Activated CD8-positive, alpha-beta T cell treated with anti-CD3 and anti-CD28 coated beads for 36 hours (primary cell): ENCODE measurements at regions not wholly inside any gene's neighbourhood (a gene's known extent, or its start where the extent isn't known, plus 50 kb on each side); places are given as distances from the start of the nearest gene placed in this dataset.

Experiments used
- ATAC-seq: fragments of 200-7000 bp; cut with Tn5 transposase; one replicate; pipeline ENCODE4 v1.10.0; 2021; ENCODE audit warnings: mild to moderate bottlenecking, moderate library complexity
- CTCF ChIA-PET: fragments of 350-600 bp; sonication (Branson Sonifier 250); formaldehyde crosslinking; loops from one replicate; lab custom pipeline; 2021; ENCODE audit warnings: antibody characterized with exemption; lab: Charles Lee
- POLR2A ChIA-PET: fragments of 350-600 bp; sonication (Branson Sonifier 250); formaldehyde crosslinking; loops from one replicate; lab custom pipeline; 2021; ENCODE audit warnings: antibody characterized with exemption; lab: Charles Lee
- DNase-seq: peaks from one replicate; pipeline ENCODE4 v3.0.0-alpha.2; 2020
- H3K27ac Mint-ChIP-seq: one replicate; pipeline ENCODE4 v1.8.0; 2021; ENCODE audit warnings: mild to moderate bottlenecking, mixed read lengths
- H3K27me3 Mint-ChIP-seq: one replicate; pipeline ENCODE4 v1.8.0; 2021; ENCODE audit warnings: mixed read lengths
- H3K36me3 Mint-ChIP-seq: one replicate; pipeline ENCODE4 v1.8.0; 2021; ENCODE audit warnings: low read depth, mixed read lengths
- H3K4me1 Mint-ChIP-seq: one replicate; pipeline ENCODE4 v1.8.0; 2021; ENCODE audit warnings: low read depth, mixed read lengths
- H3K4me3 Mint-ChIP-seq: one replicate; pipeline ENCODE4 v1.8.0; 2021; ENCODE audit warnings: mild to moderate bottlenecking, moderate library complexity, mixed read lengths
- H3K9me3 Mint-ChIP-seq: one replicate; pipeline ENCODE4 v1.8.0; 2021; ENCODE audit warnings: mixed read lengths
- intact Hi-C: fragments of 100-400 bp; cut with micrococcal nuclease; formaldehyde crosslinking; loops from one replicate; pipeline ENCODE4 v1.10.0; 2022
- TF ChIP-seq, protein P1 (sequence below): fragments of 200-600 bp; IDR thresholded peaks from one replicate; pipeline ENCODE4 v1.8.0; 2022; ENCODE audit warnings: antibody characterized with exemption, mild to moderate bottlenecking

- Mint-ChIP-seq H3K4me3 (no peak overlapping the region), H3K27ac (no peak overlapping the region), H3K36me3 (no peaks in the 10 kb centered on the region), H3K27me3 (peaks cover 21% of the 10 kb centered on the region), H3K4me1 (peaks cover 5% of the 10 kb centered on the region), H3K9me3 (no peaks in the 10 kb centered on the region)
- ATAC-seq = no peak
- TF ChIP-seq, protein P1, sequence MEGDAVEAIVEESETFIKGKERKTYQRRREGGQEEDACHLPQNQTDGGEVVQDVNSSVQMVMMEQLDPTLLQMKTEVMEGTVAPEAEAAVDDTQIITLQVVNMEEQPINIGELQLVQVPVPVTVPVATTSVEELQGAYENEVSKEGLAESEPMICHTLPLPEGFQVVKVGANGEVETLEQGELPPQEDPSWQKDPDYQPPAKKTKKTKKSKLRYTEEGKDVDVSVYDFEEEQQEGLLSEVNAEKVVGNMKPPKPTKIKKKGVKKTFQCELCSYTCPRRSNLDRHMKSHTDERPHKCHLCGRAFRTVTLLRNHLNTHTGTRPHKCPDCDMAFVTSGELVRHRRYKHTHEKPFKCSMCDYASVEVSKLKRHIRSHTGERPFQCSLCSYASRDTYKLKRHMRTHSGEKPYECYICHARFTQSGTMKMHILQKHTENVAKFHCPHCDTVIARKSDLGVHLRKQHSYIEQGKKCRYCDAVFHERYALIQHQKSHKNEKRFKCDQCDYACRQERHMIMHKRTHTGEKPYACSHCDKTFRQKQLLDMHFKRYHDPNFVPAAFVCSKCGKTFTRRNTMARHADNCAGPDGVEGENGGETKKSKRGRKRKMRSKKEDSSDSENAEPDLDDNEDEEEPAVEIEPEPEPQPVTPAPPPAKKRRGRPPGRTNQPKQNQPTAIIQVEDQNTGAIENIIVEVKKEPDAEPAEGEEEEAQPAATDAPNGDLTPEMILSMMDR = no peak
- intact Hi-C loops = no loop called here
- ChIA-PET CTCF (no interaction called here), POLR2A (no interaction called here)
- DNase-seq = no peak
Measured at GRCh38 chr15:62854420-62855084, 188.0 kb upstream of the TPM1 start.

DNA sequence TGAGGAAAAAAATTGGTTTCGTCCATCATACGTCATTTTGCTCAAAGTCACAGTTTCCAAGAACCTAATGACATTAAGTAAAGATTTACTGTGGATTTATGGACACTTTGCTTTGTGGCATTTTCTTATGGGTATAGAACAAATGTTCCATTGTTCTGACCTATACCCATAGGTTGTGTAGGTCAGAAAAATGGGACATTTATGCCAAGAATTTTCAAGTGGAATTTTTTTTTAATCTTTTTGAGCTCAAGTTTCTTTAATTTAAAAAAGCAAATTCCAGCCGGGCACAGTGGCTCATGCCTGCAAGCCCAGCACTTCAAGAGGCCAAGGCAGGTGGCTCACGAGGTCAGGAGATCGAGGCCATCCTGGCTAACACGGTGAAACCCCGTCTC lies 187.5 kb upstream of the TPM1 start:
- Mint-ChIP-seq H3K27me3 (peaks cover 21% of the 10 kb centered on the region), H3K4me1 (peaks cover 5% of the 10 kb centered on the region), H3K4me3 (no peak overlapping the region), H3K27ac (no peak overlapping the region), H3K9me3 (no peaks in the 10 kb centered on the region), H3K36me3 (no peaks in the 10 kb centered on the region)
- ChIA-PET CTCF (interaction anchor here (1.1 kb wide), 1 partner anchor 239 kb away, joined by 3 read pairs; no protein-coding TSS in a partner anchor), POLR2A (no interaction called here)
- TF ChIP-seq, protein P1 = no peak
- ATAC-seq = no peak
- no peak for DNase-seq
- intact Hi-C loops = no loop called here

DNA sequence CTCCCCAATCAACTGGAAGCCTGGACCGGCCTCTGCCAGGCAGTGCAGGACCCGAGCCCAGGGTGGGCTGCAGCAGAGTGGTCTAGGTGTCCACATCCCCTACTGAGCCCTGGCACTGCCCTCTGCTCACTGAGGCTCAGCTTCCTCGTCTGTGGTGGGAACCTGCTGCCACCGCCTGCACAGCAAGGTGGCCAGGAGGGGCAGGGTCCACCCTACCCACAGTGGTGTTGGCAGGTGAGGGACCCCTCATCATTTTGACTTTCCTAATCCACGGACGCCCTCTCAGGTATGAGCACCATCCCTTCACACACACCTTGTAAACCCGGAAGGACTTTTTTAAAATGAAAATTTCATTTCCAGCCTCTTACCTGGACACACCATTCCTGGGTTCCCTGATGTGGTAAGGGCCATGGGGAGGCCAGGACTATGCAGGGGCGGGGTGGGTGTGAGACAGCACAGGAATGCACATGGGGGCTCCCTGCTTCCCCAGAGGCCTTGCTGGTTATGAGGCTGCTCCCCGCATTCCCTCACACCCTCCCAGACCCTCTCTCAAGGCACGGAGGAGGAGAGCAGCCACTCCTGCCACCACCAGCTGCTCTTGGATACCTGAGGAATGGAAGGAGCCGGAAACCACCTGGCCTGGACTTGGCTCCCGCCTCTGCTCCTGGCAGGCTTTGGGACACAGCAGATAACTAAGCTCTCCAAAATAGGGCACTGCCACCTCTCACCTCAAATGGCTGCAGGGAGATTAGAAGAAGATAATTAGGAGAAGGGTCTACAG lies 185.9 kb upstream of the TPM1 start:
- CTCF ChIA-PET = interaction anchor here (1.0 kb wide), 1 partner anchor 114 kb away, joined by 3 read pairs; no protein-coding TSS in a partner anchor
- intact Hi-C loops = no loop called here
- DNase-seq (no peak), ATAC-seq (no peak)
- Mint-ChIP-seq H3K4me3 (no peak overlapping the region), H3K27ac (no peak overlapping the region), H3K4me1 (peaks cover 5% of the 10 kb centered on the region), H3K27me3 (peaks cover 21% of the 10 kb centered on the region), H3K9me3 (no peaks in the 10 kb centered on the region), H3K36me3 (no peaks in the 10 kb centered on the region)
- TF ChIP-seq, protein P1 = no peak
- POLR2A ChIA-PET = no interaction called here

DNA sequence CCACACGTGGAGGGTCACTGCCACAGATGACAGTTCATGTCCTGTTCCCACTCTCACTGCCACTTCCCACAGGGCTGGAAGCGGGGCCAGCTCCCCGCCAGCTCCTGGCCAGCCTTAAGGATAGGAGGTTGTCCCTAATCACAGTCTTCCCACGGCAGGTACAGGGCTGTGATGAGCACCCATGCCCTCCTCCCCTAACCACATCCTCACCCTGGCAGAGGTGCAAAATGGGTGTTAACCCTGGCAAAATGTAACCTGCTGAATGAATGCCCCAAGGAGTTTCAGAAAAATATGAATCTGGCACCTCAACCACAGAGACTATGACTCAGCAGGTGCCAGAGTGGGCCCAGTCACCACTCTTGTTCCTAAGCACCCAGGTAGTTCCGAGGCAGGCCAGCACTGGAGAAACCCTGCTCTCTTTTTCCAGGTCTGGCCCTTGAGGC lies 185.1 kb upstream of the TPM1 start:
- Mint-ChIP-seq H3K9me3 (no peaks in the 10 kb centered on the region), H3K27ac (no peak overlapping the region), H3K36me3 (no peaks in the 10 kb centered on the region), H3K4me1 (peaks cover 5% of the 10 kb centered on the region), H3K27me3 (peaks cover 21% of the 10 kb centered on the region), H3K4me3 (no peak overlapping the region)
- TF ChIP-seq, protein P1 = no peak
- DNase-seq = peak; percentile 41
- peak; percentile 55 for ATAC-seq
- intact Hi-C loops = no loop called here
- ChIA-PET POLR2A (no interaction called here), CTCF (no interaction called here)

DNA sequence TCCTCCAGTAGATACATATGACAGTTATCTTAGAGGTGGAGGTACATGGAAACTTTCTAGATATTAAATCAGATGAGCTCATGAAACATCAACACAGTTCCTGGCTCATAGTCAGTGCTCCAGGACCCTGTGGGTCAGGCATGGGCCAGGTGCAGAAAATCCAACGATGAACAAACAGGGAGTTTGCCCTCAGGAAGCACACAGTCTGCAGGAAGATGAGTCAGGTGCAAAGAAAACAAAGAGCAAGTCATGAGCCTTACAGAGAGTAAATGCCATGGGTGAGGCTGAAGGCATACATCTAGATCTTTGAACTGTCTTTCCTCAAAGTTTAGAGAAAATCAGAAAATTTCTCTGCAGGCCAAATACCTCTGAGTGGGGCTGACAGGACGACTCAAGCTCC lies 184.2 kb upstream of the TPM1 start:
- H3K36me3 Mint-ChIP-seq = no peaks in the 10 kb centered on the region
- CTCF ChIA-PET = no interaction called here
- no peak overlapping the region for H3K4me3 Mint-ChIP-seq

More for the DNA sequence above, 184.2 kb upstream of the TPM1 start:
- POLR2A ChIA-PET = no interaction called here
- Mint-ChIP-seq H3K27ac (no peak overlapping the region), H3K9me3 (no peaks in the 10 kb centered on the region), H3K27me3 (peaks cover 21% of the 10 kb centered on the region), H3K4me1 (peaks cover 5% of the 10 kb centered on the region)
- TF ChIP-seq, protein P1 = no peak
- intact Hi-C loops = no loop called here
- DNase-seq (no peak), ATAC-seq (no peak)
